ENCODE measurements at regions not wholly inside any gene's neighbourhood (a gene's known extent, or its start where the extent isn't known, plus 50 kb on each side); places are given as distances from the start of the nearest gene placed in this dataset.

DNA sequence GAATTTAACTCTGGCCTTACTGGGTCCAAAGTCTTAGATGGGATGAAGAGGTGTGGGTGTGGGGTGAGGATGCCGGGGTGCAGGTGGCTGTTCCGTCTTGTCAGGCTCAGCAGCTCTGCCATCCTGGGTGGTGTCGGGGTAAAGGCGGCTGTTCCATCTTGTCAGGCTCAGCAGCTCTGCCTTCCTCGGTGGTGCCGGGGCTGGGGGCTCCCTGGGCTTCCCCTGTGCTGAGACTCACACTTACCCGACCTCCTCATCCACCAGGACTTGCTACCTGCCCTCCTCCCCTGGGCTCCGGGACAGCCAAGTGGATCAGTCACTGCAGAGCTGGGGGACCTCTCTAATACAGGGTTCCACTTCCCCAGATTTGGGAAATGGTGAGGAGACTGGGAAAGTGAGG lies 244.3 kb upstream of the SHH start:
- TF ChIP-seq, protein P1, sequence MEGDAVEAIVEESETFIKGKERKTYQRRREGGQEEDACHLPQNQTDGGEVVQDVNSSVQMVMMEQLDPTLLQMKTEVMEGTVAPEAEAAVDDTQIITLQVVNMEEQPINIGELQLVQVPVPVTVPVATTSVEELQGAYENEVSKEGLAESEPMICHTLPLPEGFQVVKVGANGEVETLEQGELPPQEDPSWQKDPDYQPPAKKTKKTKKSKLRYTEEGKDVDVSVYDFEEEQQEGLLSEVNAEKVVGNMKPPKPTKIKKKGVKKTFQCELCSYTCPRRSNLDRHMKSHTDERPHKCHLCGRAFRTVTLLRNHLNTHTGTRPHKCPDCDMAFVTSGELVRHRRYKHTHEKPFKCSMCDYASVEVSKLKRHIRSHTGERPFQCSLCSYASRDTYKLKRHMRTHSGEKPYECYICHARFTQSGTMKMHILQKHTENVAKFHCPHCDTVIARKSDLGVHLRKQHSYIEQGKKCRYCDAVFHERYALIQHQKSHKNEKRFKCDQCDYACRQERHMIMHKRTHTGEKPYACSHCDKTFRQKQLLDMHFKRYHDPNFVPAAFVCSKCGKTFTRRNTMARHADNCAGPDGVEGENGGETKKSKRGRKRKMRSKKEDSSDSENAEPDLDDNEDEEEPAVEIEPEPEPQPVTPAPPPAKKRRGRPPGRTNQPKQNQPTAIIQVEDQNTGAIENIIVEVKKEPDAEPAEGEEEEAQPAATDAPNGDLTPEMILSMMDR (IDR thresholded peaks at IDR 0.05; ENCODE audit: unreplicated experiment), result no peak
- Mint-ChIP-seq H3K4me1 (ENCODE audit: low read depth, unreplicated experiment) (no peaks in the 10 kb centered on the region), H3K27me3 (ENCODE audit: unreplicated experiment) (peaks cover 54% of the 10 kb centered on the region), H3K4me3 (ENCODE audit: low read depth, unreplicated experiment) (no peak overlapping the region), H3K9me3 (ENCODE audit: low read depth, unreplicated experiment) (peaks cover 13% of the 10 kb centered on the region), H3K27ac (ENCODE audit: unreplicated experiment) (no peak overlapping the region), H3K36me3 (ENCODE audit: insufficient read depth, unreplicated experiment) (no peaks in the 10 kb centered on the region)
- DNase-seq, result no peak
- intact Hi-C loops (cut with micrococcal nuclease; ENCODE audit: unreplicated experiment), result no loop called here
- CTCF ChIA-PET, result no interaction called here
- BruUV-seq (replicated peaks), result no TSS peak

- CTCF ChIA-PET, result no interaction called here
- Mint-ChIP-seq H3K4me3 (ENCODE audit: low read depth, unreplicated experiment) (no peak overlapping the region), H3K27ac (ENCODE audit: unreplicated experiment) (no peak overlapping the region), H3K36me3 (ENCODE audit: insufficient read depth, unreplicated experiment) (no peaks in the 10 kb centered on the region), H3K4me1 (ENCODE audit: low read depth, unreplicated experiment) (no peaks in the 10 kb centered on the region), H3K9me3 (ENCODE audit: low read depth, unreplicated experiment) (peaks cover 11% of the 10 kb centered on the region), H3K27me3 (ENCODE audit: unreplicated experiment) (peaks cover 57% of the 10 kb centered on the region)
- intact Hi-C loops (cut with micrococcal nuclease; ENCODE audit: unreplicated experiment), result no loop called here
- BruUV-seq (replicated peaks), result no TSS peak
- TF ChIP-seq, protein P1 (IDR thresholded peaks at IDR 0.05; ENCODE audit: unreplicated experiment), result no peak
- no peak for DNase-seq
These were observed 243.1 kb upstream of the SHH start for GRCh38 chr7:156055206-156055822.

- Mint-ChIP-seq H3K36me3 (ENCODE audit: insufficient read depth, unreplicated experiment) (no peaks in the 10 kb centered on the region), H3K4me3 (ENCODE audit: low read depth, unreplicated experiment) (no peak overlapping the region), H3K27me3 (ENCODE audit: unreplicated experiment) (peaks cover 62% of the 10 kb centered on the region), H3K4me1 (ENCODE audit: low read depth, unreplicated experiment) (no peaks in the 10 kb centered on the region), H3K9me3 (ENCODE audit: low read depth, unreplicated experiment) (peaks cover 8% of the 10 kb centered on the region), H3K27ac (ENCODE audit: unreplicated experiment) (no peak overlapping the region)
- BruUV-seq (replicated peaks), result no TSS peak
- no peak for DNase-seq
- CTCF ChIA-PET, result no interaction called here
- TF ChIP-seq, protein P1 (IDR thresholded peaks at IDR 0.05; ENCODE audit: unreplicated experiment), result no peak
- intact Hi-C loops (cut with micrococcal nuclease; ENCODE audit: unreplicated experiment), result no loop called here
These were observed 239.6 kb upstream of the SHH start for GRCh38 chr7:156051884-156052283.

DNA sequence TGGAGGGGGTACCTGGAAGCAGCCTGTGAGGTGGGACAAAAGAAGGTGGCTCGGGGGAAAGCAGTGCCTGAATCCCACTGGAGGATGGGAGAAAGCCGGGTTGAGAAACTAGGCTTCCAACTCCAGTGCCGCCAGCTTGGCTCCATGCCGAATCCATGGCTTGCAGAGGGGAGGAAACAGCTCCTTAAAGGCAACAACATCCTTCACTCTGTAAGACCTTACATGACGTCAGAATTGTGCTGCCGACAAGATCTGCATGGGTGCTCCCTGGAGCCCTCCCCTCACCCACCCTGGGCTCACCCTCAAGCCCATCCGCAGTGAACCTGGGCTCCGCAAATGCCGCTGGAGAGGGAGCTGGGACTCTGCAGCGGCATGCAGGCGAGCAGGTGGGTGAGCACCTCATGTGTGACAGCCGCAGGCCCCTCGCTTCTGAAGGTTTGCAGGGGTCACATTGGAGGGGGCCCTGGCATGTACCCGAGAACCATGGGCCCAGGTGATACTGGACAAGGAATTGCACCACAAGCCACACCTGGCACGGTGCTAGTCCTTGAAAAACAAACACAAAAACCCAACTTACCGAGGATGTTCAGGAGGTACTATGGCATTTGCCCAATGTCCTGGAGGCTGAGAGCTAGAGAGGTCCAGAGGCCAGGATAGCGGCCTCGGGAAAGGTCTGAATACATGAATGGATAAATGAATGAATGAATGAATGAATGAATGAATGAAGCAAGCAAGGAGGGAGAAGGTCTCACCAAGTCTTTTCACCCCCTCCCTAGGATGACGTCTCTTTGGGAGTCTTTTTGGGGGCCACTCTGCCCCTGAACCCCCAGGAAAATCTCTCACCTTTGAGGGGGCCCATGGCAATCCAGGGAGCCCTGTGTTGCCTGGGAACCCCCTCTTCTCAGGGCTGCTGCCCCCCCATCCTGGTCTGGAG lies 238.6 kb upstream of the SHH start:
- DNase-seq, result no peak
- TF ChIP-seq, protein P1 (IDR thresholded peaks at IDR 0.05; ENCODE audit: unreplicated experiment), result no peak
- H3K4me1 Mint-ChIP-seq (ENCODE audit: low read depth, unreplicated experiment), result no peaks in the 10 kb centered on the region
- intact Hi-C loops (cut with micrococcal nuclease; ENCODE audit: unreplicated experiment), result no loop called here
- no peak overlapping the region for H3K4me3 Mint-ChIP-seq (ENCODE audit: low read depth, unreplicated experiment)
- peaks cover 62% of the 10 kb centered on the region for H3K27me3 Mint-ChIP-seq (ENCODE audit: unreplicated experiment)
- CTCF ChIA-PET, result no interaction called here
- no peak overlapping the region for H3K27ac Mint-ChIP-seq (ENCODE audit: unreplicated experiment)
- no peaks in the 10 kb centered on the region for H3K36me3 Mint-ChIP-seq (ENCODE audit: insufficient read depth, unreplicated experiment)
- BruUV-seq (replicated peaks), result no TSS peak
- peaks cover 8% of the 10 kb centered on the region for H3K9me3 Mint-ChIP-seq (ENCODE audit: low read depth, unreplicated experiment)
